WTC11 (cell line): ENCODE measurements at regions not wholly inside any gene's neighbourhood (a gene's known extent, or its start where the extent isn't known, plus 50 kb on each side); places are given as distances from the start of the nearest gene placed in this dataset.

ENCODE experiments used
- FOXP1 ChIP-seq: sonication (generic); formaldehyde crosslinking; IDR thresholded peaks from 2 replicates; pipeline ENCODE4 v1.8.0; 2022; ENCODE audit warnings: missing genetic modification reagents, mild to moderate bottlenecking, moderate library complexity, borderline replicate concordance
- TF ChIP-seq, protein P1 (sequence below): sonication (generic); formaldehyde crosslinking; IDR thresholded peaks from 2 replicates; pipeline ENCODE4 v1.8.1; 2022; ENCODE audit warnings: missing genetic modification reagents, borderline replicate concordance
- TF ChIP-seq, protein P2 (sequence below): sonication (generic); formaldehyde crosslinking; IDR thresholded peaks from 2 replicates; pipeline ENCODE4 v1.8.1; 2023; ENCODE audit warnings: mild to moderate bottlenecking, missing genetic modification reagents, moderate library complexity

DNA sequence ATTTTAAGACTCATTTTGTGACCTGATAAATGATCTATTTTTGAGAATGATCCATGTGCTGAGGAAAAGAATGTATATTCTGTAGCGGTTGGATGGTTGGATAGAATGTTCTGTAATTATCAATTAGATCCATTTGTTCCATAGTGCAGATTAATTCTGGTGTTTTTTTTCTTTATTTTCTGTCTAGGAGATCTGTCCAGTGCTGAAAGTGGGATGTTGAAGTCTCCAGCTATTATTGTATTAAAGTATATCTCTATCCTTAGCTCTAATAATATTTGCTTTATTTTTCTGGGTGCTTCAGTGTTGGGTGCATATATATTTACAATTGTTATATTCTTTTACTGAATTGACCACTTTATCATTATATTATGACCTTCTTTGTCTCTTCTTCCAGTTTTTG is 1344.9 kb upstream of the TENM3 start:
- no peak for TF ChIP-seq FOXP1 (CRISPR knock-in tag)
- TF ChIP-seq, protein P1, sequence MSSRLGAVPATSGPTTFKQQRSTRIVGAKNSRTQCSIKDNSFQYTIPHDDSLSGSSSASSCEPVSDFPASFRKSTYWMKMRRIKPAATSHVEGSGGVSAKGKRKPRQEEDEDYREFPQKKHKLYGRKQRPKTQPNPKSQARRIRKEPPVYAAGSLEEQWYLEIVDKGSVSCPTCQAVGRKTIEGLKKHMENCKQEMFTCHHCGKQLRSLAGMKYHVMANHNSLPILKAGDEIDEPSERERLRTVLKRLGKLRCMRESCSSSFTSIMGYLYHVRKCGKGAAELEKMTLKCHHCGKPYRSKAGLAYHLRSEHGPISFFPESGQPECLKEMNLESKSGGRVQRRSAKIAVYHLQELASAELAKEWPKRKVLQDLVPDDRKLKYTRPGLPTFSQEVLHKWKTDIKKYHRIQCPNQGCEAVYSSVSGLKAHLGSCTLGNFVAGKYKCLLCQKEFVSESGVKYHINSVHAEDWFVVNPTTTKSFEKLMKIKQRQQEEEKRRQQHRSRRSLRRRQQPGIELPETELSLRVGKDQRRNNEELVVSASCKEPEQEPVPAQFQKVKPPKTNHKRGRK (CRISPR knock-in tag): no peak
- TF ChIP-seq, protein P2, sequence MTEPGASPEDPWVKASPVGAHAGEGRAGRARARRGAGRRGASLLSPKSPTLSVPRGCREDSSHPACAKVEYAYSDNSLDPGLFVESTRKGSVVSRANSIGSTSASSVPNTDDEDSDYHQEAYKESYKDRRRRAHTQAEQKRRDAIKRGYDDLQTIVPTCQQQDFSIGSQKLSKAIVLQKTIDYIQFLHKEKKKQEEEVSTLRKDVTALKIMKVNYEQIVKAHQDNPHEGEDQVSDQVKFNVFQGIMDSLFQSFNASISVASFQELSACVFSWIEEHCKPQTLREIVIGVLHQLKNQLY (CRISPR knock-in tag): no peak
